MV-4-11 (cell line): ENCODE measurements at regions not wholly inside any gene's neighbourhood (a gene's known extent, or its start where the extent isn't known, plus 50 kb on each side); places are given as distances from the start of the nearest gene placed in this dataset.

Source experiments
- DNase-seq: peaks from one replicate; lab custom pipeline; 2025; lab: John Stamatoyannopoulos, UW

- DNase-seq: no peak
Measured at GRCh38 chr2:204109681-204110080, 173.1 kb downstream of the ICOS start.

GRCh38 chr2:204110338-204110741, 173.8 kb downstream of the ICOS start:
- peak; percentile 85 for DNase-seq

- no peak for DNase-seq
Measured at GRCh38 chr2:204110751-204111516, 174.4 kb downstream of the ICOS start.

GRCh38 chr2:204112084-204112770, 175.7 kb downstream of the ICOS start:
- no peak for DNase-seq

GRCh38 chr2:204114295-204115136, 178.0 kb downstream of the ICOS start:
- DNase-seq: no peak

- DNase-seq: no peak
Measured at GRCh38 chr2:204115137-204116056, 178.8 kb downstream of the ICOS start.

GRCh38 chr2:204116159-204116792, 179.7 kb downstream of the ICOS start:
- DNase-seq: no peak

GRCh38 chr2:204122425-204122824, 185.9 kb downstream of the ICOS start:
- DNase-seq: no peak

- DNase-seq: no peak
Measured at GRCh38 chr2:204124140-204124750, 187.7 kb downstream of the ICOS start.

- no peak for DNase-seq
Measured at GRCh38 chr2:204126705-204127104, 190.1 kb downstream of the ICOS start.

GRCh38 chr2:204127238-204127637, 190.7 kb downstream of the ICOS start:
- DNase-seq: no peak

GRCh38 chr2:204129591-204130294, 193.2 kb downstream of the ICOS start:
- no peak for DNase-seq

- DNase-seq: no peak
Measured at GRCh38 chr2:204131621-204132020, 195.1 kb downstream of the ICOS start.

- no peak for DNase-seq
Measured at GRCh38 chr2:204133476-204133875, 196.9 kb downstream of the ICOS start.

- DNase-seq: no peak
Measured at GRCh38 chr2:204134421-204134820, 197.9 kb downstream of the ICOS start.

GRCh38 chr2:204135752-204136151, 199.2 kb downstream of the ICOS start:
- no peak for DNase-seq

- no peak for DNase-seq
Measured at GRCh38 chr2:204138206-204138605, 201.6 kb downstream of the ICOS start.

- DNase-seq: no peak
Measured at GRCh38 chr2:204140246-204140645, 203.7 kb downstream of the ICOS start.

GRCh38 chr2:204143216-204144014, 206.9 kb downstream of the ICOS start:
- DNase-seq: no peak
